ENCODE measurements at regions not wholly inside any gene's neighbourhood (a gene's known extent, or its start where the extent isn't known, plus 50 kb on each side); places are given as distances from the start of the nearest gene placed in this dataset.

DNA sequence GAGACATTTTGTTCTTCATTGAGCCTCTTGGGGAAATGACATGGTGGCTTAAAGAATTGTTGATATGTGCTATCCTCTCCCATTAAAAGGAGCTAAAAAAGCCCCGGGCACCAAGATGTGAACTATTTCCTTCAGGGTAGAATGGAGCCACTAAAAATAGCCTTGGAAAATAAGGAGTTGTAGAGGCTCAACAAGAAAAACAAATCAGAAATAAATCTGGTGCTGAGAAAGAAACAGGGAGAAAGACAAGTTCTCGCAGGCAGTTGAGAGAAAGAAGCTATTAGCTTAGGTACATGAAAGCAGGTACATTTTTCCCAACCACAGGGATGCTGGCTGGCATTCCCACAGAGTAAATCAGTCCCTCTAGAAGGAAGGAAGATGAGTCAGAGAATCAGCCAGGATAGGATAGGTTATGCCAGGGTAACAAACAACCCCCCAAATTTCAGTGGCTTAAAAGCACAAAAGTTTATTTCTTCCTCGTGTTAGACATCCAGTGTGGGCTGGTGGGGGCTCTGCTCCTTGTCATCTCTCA, 134.6 kb upstream of the ADRA1B start:
- DNase-seq (ENCODE audit: extremely low read depth, low read depth) = no peak
- TF ChIP-seq, protein P1, sequence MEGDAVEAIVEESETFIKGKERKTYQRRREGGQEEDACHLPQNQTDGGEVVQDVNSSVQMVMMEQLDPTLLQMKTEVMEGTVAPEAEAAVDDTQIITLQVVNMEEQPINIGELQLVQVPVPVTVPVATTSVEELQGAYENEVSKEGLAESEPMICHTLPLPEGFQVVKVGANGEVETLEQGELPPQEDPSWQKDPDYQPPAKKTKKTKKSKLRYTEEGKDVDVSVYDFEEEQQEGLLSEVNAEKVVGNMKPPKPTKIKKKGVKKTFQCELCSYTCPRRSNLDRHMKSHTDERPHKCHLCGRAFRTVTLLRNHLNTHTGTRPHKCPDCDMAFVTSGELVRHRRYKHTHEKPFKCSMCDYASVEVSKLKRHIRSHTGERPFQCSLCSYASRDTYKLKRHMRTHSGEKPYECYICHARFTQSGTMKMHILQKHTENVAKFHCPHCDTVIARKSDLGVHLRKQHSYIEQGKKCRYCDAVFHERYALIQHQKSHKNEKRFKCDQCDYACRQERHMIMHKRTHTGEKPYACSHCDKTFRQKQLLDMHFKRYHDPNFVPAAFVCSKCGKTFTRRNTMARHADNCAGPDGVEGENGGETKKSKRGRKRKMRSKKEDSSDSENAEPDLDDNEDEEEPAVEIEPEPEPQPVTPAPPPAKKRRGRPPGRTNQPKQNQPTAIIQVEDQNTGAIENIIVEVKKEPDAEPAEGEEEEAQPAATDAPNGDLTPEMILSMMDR (IDR thresholded peaks at IDR 0.05; ENCODE audit: low read depth, low read length, missing control alignments) = no peak
- H3K4me3 ChIP-seq (replicated peaks; ENCODE audit: low read depth, low read length) = no peak overlapping the region

DNA sequence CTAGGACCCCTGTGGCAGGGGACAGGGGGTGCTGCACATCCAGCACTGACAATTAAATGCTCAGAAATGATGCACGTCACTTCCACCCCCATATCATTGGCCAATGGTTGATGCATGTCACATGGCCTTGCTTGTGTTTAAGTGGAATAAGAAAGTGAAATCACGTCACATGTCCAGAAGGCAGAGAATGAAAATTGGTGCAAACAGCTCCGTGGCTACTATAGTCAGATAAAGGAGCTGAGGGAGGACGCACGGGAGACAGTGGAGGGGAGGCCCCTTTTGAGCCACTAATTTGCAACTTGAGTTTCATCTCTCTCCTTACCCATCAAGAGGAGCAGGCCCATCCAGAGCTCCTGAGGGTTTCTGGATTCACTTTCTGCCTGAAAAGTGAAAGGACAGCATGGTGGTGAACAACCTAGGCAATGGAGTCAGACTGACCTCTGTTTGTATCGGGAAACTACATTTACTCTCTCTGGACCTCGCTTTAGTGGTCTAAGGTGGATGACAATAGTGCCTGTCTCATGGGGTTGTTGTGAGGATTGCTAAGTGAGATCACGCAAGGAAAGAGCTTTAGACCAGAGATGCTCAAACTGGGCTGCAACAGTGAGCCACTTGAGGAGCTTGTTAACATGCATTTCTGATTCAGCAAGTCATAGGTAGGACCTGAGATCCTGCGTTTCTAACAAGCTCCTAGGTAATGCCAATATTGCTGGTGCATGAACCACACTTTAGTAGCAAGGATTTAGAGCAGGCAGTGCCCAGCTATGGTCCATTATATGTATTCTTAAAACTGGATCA, 133.9 kb upstream of the ADRA1B start:
- H3K4me3 ChIP-seq (replicated peaks; ENCODE audit: low read depth, low read length) = no peak overlapping the region
- TF ChIP-seq, protein P1 (IDR thresholded peaks at IDR 0.05; ENCODE audit: low read depth, low read length, missing control alignments) = no peak

DNA sequence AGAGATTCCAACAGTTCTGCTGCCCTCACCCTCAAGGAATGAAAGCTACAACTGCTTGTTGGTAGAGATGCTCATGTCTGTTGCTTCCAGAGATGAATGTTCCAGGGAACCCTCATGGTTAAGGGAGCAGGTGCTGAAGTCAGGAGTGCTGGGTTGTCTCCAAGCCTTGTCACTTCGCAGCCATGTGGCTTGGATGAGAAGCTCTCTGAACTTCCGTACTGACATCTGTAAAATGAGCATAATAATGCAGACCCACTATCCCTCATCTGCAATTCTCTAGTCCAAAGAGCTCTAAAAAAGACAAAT, 133.3 kb upstream of the ADRA1B start:
- TF ChIP-seq, protein P1 (IDR thresholded peaks at IDR 0.05; ENCODE audit: low read depth, low read length, missing control alignments) = no peak
- no peak for DNase-seq (ENCODE audit: extremely low read depth, low read depth)
- no peak overlapping the region for H3K4me3 ChIP-seq (replicated peaks; ENCODE audit: low read depth, low read length)

More for the DNA sequence above, 133.9 kb upstream of the ADRA1B start:
- DNase-seq (ENCODE audit: extremely low read depth, low read depth) = no peak

DNA sequence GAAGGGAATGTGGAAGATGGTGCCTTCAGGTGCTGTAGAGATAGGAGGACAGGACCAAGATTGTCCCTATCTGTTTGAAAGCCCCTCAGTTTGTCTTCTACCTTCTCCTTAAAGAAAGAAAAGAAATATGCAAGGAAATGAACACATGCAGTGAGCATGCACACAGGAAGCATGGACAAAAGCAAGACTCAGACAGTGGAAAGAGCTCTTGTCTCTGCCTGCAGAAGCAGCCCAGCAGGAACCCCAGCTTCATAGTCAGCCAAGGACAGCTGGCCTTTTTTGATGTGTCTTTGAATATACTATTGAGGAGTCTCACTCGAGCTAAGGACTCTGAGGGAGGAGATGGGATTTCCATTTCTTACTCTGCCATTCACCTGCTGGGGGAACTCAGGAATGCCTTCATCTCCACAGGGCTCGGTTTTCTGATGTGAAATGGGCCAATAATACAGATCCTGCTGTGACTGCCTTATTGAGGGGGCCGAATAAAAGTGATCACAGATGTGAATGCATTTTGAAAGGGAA, 132.5 kb upstream of the ADRA1B start:
- DNase-seq (ENCODE audit: extremely low read depth, low read depth) = no peak
- no peak overlapping the region for H3K4me3 ChIP-seq (replicated peaks; ENCODE audit: low read depth, low read length)
- TF ChIP-seq, protein P1 (IDR thresholded peaks at IDR 0.05; ENCODE audit: low read depth, low read length, missing control alignments) = no peak

DNA sequence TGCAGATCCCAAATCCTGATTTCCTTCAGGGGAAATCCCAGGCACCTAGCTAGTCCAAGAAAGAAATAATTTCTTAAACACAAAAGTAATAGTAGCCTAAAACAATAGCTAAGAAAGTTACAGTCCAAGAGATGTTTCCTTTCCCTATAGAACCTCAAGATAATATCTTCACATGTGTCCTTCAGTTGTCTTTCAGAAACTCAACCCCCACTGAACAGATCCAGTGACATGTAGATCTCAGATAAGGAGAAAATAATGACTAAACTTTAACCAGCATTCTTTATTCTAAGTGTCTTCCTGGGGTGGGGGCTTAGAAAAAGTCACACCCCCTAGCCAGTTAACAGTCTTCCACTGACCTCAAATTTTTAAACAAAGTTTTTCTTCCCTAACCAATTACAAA, 131.3 kb upstream of the ADRA1B start:
- no peak for DNase-seq (ENCODE audit: extremely low read depth, low read depth)
- TF ChIP-seq, protein P1 (IDR thresholded peaks at IDR 0.05; ENCODE audit: low read depth, low read length, missing control alignments) = no peak
- H3K4me3 ChIP-seq (replicated peaks; ENCODE audit: low read depth, low read length) = no peak overlapping the region

DNA sequence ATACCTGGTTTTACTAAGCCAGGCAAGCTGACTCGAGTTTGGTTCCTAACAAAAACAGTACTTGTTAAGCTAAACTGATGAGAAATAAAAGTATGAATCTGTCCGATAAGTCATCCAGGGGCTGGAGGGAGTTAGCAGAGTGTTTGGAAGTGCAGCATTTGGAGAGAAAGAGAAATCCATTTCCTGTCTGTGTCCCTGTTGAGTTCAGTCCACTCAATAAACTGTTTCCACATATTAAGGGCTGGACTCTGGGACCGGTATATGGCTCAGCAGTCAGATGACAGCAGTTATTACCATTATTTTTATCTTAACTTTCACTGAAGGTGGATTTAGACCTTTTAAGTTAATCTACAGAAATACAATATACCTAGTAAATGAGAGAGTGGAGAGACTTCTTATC, 130.6 kb upstream of the ADRA1B start:
- TF ChIP-seq, protein P1 (IDR thresholded peaks at IDR 0.05; ENCODE audit: low read depth, low read length, missing control alignments) = no peak
- no peak overlapping the region for H3K4me3 ChIP-seq (replicated peaks; ENCODE audit: low read depth, low read length)
- no peak for DNase-seq (ENCODE audit: extremely low read depth, low read depth)
